Amniotic stem cell (primary cell): ENCODE measurements at regions not wholly inside any gene's neighbourhood (a gene's known extent, or its start where the extent isn't known, plus 50 kb on each side); places are given as distances from the start of the nearest gene placed in this dataset.

Experiments
- DNase-seq: peaks from one replicate; lab custom pipeline; 2025; lab: John Stamatoyannopoulos, UW

DNA sequence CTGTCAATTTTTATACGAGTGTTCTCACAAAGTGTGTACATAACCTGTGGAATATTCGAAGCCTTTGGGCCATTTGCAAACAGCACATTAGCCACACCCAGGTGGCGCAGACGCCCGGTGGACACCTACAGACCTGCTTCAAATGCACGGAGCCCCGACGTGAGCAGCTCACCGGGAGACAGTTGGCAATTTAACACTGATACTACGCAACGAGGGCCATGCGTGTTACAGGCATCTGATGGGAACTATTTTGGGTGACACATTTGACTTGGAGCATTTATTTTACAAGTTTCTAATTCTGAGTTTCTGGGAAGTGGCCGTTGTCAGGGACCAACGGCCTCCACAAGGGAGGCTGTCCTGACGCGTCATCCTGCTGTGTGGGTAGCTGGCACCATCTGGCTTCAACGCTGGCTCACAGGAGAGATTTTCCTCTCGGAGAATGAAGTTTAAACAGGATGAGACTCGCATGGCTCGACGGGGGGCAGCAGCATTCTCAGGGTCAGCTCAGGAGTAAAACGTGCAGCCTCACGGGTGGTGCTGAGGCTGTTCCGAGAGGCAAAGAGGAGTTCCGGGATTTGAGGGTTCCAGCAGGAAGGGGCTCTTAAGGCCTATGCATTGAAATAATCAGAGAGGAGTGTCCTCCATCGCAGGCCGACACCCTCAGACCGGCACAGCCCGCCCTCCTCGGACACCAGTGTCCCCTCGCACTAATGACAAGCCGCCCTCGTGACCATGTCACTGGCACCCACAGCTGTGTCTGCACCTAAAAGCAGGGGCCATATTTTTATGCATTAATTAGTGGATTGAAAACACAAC, 207.4 kb downstream of the DLL1 start:
- DNase-seq: no peak

DNA sequence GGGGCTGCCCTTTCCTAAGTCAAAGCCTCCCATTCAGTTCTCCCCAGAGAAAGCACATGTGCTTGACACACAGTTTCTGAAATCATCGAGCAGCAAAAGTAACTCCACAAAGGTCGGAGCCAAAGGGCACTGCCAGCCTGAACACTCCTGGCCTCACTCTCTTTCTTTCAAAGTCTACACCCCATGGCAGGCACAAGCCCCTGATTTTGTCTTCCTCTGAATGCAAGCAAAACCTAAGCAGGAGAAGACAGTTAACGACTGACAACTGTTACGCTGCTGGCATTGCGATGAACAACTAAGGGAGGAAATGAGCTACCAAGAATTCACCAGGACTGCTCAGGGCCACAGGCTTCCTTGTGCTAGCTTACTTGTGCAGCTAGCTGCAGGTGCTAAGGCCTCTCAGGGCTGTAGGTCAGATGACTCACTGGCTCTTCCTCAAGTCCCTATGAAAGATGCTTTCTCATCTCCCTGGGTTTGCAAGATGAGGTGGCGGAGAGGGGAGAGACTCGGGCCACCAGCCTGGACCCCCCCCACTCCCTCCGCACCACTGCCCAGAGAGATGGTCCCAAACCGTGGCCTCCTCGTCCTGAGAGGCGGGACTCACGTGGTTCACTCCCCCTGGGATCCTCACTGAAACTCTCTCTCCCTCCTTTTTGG, 208.2 kb downstream of the DLL1 start:
- no peak for DNase-seq

DNA sequence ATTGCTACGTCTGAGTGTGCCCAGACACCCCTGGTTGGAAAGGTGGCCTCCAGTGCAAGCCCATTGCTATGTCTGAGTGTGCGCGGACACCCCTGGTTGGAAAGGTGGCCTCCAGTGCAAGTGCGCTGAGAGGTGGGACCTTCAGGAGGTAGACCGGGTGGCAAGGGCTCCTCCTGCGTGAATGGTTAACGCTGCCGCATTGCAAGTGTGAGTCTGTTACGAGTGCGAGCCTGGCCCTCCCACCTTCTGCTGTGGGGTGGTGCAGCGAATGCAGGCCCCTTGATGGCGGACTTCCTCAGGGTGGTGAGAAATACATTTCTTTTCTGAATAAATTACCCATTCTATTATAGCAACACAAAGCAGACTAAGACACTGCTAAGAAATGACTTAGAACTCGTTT, 208.8 kb downstream of the DLL1 start:
- no peak for DNase-seq

- DNase-seq: no peak
Observed at GRCh38 chr6:170081556-170081955, 209.3 kb downstream of the DLL1 start.

DNA sequence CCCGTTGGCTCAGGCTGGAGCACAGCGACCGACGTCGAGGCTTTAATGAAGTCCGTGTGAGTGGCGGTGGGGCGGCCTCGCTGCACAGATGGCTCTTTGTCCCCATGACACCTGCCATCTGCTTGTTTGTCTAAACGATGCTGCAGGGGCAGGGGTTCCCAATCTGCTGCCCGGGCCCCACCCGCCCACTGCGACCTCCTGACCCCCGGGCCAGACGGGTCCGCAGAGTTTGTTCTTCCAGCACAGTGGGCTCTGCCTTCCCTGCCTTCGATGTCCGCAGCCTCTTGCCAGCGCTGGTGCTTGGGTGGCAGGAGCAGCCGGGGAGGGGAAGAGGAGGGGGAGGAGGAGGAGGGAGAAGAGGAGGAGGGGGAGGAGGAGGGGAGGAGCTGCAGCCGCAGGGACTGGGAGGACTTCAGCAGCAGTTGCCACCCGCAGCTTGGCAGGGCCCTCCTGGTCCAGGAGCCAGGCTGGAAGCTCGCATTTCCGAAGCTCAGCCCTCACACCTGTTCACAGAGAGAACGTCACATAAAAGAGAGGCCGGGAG, 210.0 kb downstream of the DLL1 start:
- no peak for DNase-seq

DNA sequence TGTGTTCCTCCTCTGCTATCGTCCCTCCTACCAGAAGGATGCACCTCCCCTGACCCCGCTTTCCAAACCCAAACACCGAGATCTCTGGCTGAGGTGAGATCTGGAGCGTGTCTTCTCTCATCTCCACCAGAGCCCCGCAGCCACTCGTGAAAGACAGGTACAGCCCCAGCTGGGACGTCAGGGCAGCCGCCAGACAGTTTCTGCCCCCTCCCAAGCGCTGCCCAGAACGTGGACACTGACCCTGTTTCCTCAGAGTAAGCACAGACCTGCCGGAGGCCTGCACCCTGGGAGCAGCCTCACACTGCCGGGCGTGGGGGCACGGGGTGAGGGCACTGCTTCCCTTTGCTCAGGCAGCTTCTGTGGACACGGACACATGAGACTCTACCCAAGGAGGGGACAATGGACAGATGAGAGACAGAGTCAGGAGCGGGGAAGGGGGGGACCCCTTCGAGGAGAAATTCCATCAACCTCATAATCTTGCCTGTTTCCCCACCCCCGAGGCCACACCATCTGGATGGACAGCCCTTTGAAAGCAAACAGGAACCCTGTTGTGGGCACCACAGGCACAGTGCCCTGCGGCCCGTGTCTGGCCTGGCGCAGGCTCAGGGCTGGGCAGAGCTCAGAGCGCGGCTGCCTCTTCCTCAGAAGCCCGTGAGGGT, 210.6 kb downstream of the DLL1 start:
- DNase-seq: no peak

GRCh38 chr6:170076466-170077165, 214.3 kb downstream of the DLL1 start:
- no peak for DNase-seq

GRCh38 chr6:170075659-170076223, 215.1 kb downstream of the DLL1 start:
- no peak for DNase-seq

GRCh38 chr6:170074907-170075306, 216.0 kb downstream of the DLL1 start:
- DNase-seq: no peak

- no peak for DNase-seq
Observed at GRCh38 chr6:170074435-170074834, 216.4 kb downstream of the DLL1 start.

DNA sequence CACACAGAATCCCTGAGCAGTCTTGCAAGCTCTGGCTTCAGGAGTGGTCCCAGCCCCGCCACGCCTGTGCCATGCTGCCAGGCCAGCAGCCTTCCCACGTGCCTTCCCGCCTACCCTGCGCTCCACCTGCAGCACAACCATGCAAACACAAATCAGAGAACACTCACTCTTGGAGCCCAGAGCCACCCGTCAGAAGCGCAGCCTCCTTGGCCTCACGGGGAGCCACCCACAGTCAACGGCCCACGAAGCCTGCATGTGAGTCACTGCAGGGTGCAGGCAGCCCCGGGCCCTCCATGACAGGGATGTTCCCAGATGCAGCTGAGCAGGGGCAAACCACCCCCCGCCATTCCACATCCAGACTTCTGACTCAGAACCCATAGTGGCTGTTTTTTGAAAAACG, 217.0 kb downstream of the DLL1 start:
- DNase-seq: no peak

DNA sequence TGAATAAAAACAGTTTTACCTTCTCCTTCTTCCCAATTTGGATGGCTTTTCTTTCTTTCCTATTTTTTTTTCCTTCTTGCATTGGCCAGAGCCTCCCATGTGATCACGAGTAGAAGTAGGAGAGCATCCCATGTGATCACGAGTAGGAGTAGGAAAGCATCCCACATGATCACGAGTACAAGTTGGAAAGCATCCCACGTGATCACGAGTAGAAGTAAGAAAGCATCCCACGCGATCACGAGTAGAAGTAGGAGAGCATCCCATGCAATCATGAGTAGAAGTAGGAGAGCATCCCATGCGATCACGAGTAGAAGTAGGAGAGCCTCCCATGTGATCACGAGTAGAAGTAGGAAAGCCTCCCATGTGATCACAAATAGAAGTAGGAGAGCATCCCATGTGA, 218.6 kb downstream of the DLL1 start:
- no peak for DNase-seq

- DNase-seq: no peak
Observed at GRCh38 chr6:170069611-170070010, 221.3 kb downstream of the DLL1 start.

DNA sequence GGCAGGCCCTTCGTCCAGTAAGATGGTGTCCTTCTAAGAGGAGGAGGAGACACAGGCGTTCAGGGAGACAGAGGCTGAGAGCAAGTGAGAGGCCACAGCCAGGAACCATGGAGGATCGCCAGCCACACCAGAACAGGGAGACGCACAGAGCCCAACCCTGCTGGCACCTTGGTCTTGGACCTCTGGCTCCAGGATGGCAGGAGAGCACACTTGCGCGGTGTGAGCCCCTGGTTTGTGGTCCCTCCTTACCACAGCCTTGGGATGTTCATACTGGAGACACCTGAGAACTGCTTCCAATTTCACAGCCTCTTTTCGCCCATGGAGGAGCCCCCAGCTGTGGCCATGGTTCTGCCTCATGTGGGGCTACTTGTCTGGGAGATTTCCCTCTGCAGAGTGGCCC, 222.4 kb downstream of the DLL1 start:
- DNase-seq: no peak

DNA sequence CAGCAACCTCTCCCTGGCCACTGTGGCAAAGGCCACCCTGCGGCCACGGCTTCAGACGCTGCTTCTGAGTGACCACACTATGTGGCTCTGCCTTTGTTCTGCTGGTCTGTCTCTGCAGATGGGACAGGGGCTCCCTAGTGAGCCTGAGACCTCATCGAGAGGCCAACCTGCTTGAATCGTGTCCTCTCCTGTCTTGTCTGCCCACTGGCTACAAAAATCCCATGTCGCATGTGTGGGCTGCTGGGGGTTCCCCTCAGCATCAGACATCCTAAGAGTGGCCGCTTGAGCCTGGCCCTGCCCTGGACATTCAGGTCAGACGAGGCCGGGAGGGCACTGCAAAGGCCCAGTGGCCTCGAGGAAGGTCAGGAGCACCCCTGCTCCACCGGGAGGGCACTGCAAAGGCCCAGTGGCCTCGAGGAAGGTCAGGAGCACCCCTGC, 222.9 kb downstream of the DLL1 start:
- no peak for DNase-seq

GRCh38 chr6:170067181-170067641, 223.7 kb downstream of the DLL1 start:
- DNase-seq: no peak

DNA sequence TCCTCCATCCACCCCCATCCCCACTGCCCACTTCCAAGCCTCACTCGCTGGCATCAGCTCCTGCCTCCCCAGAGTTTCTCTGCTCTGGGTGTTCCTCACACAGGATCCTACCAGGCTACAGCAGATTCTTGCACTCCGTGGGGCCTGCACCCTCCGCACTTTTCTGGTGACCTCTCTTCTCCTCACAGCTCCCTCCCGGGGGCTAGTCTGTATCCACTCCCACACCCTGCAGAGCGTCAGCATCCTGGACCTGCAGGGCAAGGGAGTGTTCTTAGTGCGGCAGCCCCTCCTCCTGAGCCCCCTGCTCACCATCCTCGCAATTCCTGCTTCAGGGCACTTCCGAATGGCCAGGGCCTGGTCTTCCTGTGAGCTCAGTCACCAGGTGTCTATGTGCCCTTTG, 224.2 kb downstream of the DLL1 start:
- no peak for DNase-seq

DNA sequence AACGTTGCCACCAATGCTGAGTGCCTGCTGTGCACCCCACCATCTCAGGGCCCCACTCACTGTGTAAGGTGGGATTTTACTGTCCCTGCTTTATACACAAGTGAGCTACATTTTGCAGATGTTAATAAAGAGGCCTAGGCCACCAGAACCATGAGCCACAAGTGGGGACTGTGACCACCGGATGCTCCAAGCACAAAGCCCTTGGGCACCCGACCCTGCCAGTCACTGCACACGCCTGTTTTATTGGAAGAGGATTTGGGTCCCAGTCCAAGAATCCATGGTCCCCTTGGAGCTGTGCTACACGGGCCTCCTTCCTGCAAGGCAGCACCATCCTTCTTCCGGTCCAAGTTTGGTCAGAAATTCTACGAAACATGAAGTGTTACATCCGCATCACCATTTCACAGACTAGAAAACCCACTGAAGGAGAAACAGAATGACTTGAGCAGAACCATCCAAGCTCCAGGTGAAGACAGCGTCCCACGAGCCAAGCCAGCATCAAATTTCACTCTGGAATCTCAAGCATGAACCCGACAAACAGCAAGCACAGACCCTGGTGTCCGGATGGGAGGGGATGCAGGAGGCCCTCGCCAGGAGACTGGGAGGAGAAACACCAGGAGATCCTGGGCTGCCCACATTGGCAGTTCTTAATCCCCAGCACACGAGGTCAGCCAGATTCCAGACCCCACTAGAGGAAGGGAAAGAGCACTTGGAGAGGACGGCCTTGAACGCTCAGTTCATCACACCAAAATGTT, 226.9 kb downstream of the DLL1 start:
- no peak for DNase-seq

DNA sequence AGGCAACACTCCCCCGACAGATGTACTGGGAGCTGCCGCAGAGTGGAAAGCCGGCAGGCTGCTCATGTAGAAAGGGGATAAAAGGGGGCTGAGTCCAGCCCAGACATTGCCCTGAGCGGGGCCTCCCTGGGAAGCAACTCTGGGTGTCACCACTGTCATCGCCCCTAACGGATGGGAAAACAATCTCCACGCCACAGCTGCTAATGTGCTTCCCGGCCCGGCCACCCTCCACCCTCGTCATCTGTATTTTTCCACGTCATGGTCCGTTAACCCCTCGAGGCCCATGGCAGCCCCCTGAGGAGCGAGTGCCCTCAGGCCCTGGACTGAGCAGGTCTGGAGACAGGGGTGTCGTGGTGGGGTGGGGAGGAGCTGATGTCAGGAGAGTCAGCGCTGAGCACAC, 227.4 kb downstream of the DLL1 start:
- DNase-seq: no peak

DNA sequence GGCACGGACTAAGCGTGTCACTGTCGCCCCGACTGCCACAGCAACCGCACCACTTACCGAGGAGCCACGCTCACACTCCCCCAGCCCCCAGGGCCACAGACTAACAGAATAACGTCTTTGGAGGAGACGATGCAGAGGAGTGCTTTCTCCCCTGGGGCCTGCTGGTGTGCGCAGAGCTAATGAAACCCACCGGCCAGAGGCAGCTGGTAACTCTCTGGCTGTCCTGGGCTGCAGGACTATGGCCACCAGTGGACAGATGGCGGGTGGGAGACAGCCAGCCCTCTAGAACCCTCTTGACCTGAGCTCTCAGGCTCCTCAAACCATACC, 228.0 kb downstream of the DLL1 start:
- no peak for DNase-seq

DNA sequence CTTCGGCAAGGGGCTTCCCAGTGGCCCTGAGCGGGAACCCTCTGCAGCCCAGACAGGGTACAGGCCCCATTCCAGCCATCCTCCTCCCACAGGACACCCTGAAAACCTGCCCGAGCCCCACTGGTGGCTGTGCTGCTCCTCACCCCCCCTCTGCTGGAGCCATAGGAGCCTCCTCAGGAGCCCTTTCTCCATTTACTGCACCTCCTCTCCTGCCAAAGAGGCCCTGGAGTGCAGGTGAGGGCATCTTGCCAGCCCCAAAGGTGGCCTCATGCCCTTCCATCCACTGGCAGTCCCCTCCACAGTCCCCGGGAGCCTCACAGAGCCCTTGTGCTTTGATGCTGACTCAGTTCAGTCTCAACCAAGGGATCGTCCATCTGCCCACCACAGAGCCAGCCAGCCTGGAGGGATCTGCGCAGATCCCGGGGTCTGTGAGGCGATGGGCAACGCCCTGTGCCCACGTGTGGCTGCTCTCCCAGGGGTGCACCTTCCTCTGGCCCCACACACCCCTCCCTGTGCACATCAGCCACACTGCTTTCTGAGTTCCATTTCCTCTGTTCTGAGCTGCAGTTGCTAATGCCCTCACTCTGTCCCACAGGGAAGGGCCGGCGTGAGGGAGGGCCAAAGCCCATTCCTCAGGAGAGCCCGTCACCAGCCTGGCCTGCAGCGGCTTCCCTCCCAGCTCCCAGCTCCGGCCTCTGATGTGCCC, 228.5 kb downstream of the DLL1 start:
- no peak for DNase-seq
